Tibial nerve (tissue), 4 donors: ENCODE measurements at regions not wholly inside any gene's neighbourhood (a gene's known extent, or its start where the extent isn't known, plus 50 kb on each side); places are given as distances from the start of the nearest gene placed in this dataset.

Experiments used
- CTCF ChIP-seq, 5 experiments: fragments of 200-600 bp in 3 of 5; fragments of 450-650 bp in 2 of 5; sonication (generic) in 3 of 5; IDR thresholded peaks; one replicate each; pipeline ENCODE4 v1.5.1; 2016 to 2019; ENCODE audit warnings: antibody characterized with exemption in 5 of 5, mild to moderate bottlenecking in 3 of 5, moderate library complexity in 2 of 5
- EP300 ChIP-seq, 2 donors: sonication (generic); formaldehyde crosslinking; IDR thresholded peaks; one replicate each; pipeline ENCODE4 v1.6.1; 2017; ENCODE audit warnings: antibody characterized with exemption in 2 of 2, mild to moderate bottlenecking in 1 of 2

GRCh38 chr5:123830575-123830974, 318.6 kb downstream of the CSNK1G3 start:
- TF ChIP-seq CTCF (IDR thresholded peaks at IDR 0.05) (no peak), EP300 (IDR thresholded peaks at IDR 0.05) (no peak)
